Osteoblast (primary cell): ENCODE measurements at regions not wholly inside any gene's neighbourhood (a gene's known extent, or its start where the extent isn't known, plus 50 kb on each side); places are given as distances from the start of the nearest gene placed in this dataset.

Source experiments
- DNase-seq: peaks from one replicate; pipeline ENCODE4 v3.0.0; 2011; ENCODE audit warnings: low spot score, mixed read lengths; ENCODE audit not compliant: insufficient read length; ENCODE audit errors: missing footprints
- H2AFZ ChIP-seq: 2 replicates; pipeline ENCODE4 v1.6.0; 2011; ENCODE audit warnings: mild to moderate bottlenecking, low read length
- H3K27ac ChIP-seq: 2 replicates; pipeline ENCODE4 v1.5.1; 2011; ENCODE audit warnings: mild to moderate bottlenecking, low read depth, low read length, moderate library complexity
- H3K27me3 ChIP-seq: 2 replicates; pipeline ENCODE4 v1.6.0; 2012; ENCODE audit warnings: mild to moderate bottlenecking, control low read depth, inconsistent platforms, low read length, moderate library complexity; ENCODE audit not compliant: insufficient read depth
- H3K36me3 ChIP-seq: 2 replicates; pipeline ENCODE4 v1.5.1; 2011; ENCODE audit warnings: mild to moderate bottlenecking, low read length, control low read depth, moderate library complexity; ENCODE audit not compliant: insufficient read depth
- H3K4me1 ChIP-seq: 2 replicates; pipeline ENCODE4 v1.5.1; 2011; ENCODE audit warnings: mild to moderate bottlenecking, low read length, control low read depth, moderate library complexity; ENCODE audit not compliant: insufficient read depth
- H3K4me2 ChIP-seq: 2 replicates; pipeline ENCODE4 v1.6.0; 2011; ENCODE audit warnings: mild to moderate bottlenecking, low read length; ENCODE audit not compliant: insufficient read depth
- H3K4me3 ChIP-seq: fragments of 200-600 bp; sonication (generic); 3 replicates; pipeline ENCODE4 v1.5.1; 2012; ENCODE audit warnings: mild to moderate bottlenecking, low read length, inconsistent platforms; ENCODE audit not compliant: insufficient read depth
- H3K79me2 ChIP-seq: 2 replicates; pipeline ENCODE4 v1.6.0; 2012; ENCODE audit warnings: mild to moderate bottlenecking, low read length, control low read depth, inconsistent platforms; ENCODE audit not compliant: insufficient read depth
- H3K9me3 ChIP-seq: 2 replicates; pipeline ENCODE4 v1.5.1; 2011; ENCODE audit warnings: low read depth, low read length, control low read depth
- H4K20me1 ChIP-seq: 2 replicates; pipeline ENCODE4 v1.6.0; 2012; ENCODE audit warnings: mild to moderate bottlenecking, low read length, control low read depth; ENCODE audit not compliant: insufficient read depth
- CTCF ChIP-seq: IDR thresholded peaks from 2 replicates; pipeline ENCODE4 v1.5.1; 2011; ENCODE audit warnings: mild to moderate bottlenecking, low read depth, low read length, moderate library complexity; ENCODE audit errors: extremely low read depth

- H3K4me2 ChIP-seq, result no peak overlapping the region
- no peaks in the 10 kb centered on the region for H3K4me1 ChIP-seq
- H3K79me2 ChIP-seq, result no peaks in the 10 kb centered on the region
- H3K36me3 ChIP-seq, result no peaks in the 10 kb centered on the region
- H2AFZ ChIP-seq, result peak overlapping the region; percentile 30
- H4K20me1 ChIP-seq, result no peaks in the 10 kb centered on the region
- DNase-seq, result no peak
- no peaks in the 10 kb centered on the region for H3K27me3 ChIP-seq
- H3K4me3 ChIP-seq, result no peak overlapping the region
- no peak overlapping the region for H3K27ac ChIP-seq
- no peak for TF ChIP-seq CTCF
- no peaks in the 10 kb centered on the region for H3K9me3 ChIP-seq
Observed at GRCh38 chr2:161085149-161085548, 75.1 kb upstream of the TANK start.

GRCh38 chr2:161088658-161089350 lies 71.4 kb upstream of the TANK start:
- no peak for DNase-seq
- no peaks in the 10 kb centered on the region for H3K79me2 ChIP-seq
- no peaks in the 10 kb centered on the region for H3K36me3 ChIP-seq
- H3K4me1 ChIP-seq, result no peaks in the 10 kb centered on the region
- no peak overlapping the region for H3K4me3 ChIP-seq
- no peak overlapping the region for H3K27ac ChIP-seq
- H3K4me2 ChIP-seq, result no peak overlapping the region
- H2AFZ ChIP-seq, result no peak overlapping the region
- H3K27me3 ChIP-seq, result no peaks in the 10 kb centered on the region
- no peak for TF ChIP-seq CTCF
- no peaks in the 10 kb centered on the region for H3K9me3 ChIP-seq
- H4K20me1 ChIP-seq, result no peaks in the 10 kb centered on the region

- H3K4me2 ChIP-seq, result no peak overlapping the region
- no peak overlapping the region for H2AFZ ChIP-seq
Observed at GRCh38 chr2:161090411-161090810, 69.8 kb upstream of the TANK start.

GRCh38 chr2:161095314-161095713 lies 64.9 kb upstream of the TANK start:
- Histone ChIP-seq H3K4me3 (no peak overlapping the region), H3K9me3 (no peaks in the 10 kb centered on the region), H3K79me2 (no peaks in the 10 kb centered on the region), H4K20me1 (no peaks in the 10 kb centered on the region), H3K4me1 (no peaks in the 10 kb centered on the region), H3K27ac (no peak overlapping the region), H3K36me3 (no peaks in the 10 kb centered on the region), H2AFZ (peak overlapping the region; percentile 33), H3K4me2 (no peak overlapping the region), H3K27me3 (no peaks in the 10 kb centered on the region)
- no peak for TF ChIP-seq CTCF
- DNase-seq, result no peak

More at GRCh38 chr2:161090411-161090810, 69.8 kb upstream of the TANK start:
- TF ChIP-seq CTCF, result no peak
- Histone ChIP-seq H3K27ac (no peak overlapping the region), H3K79me2 (no peaks in the 10 kb centered on the region), H3K4me1 (no peaks in the 10 kb centered on the region), H4K20me1 (no peaks in the 10 kb centered on the region), H3K27me3 (no peaks in the 10 kb centered on the region), H3K9me3 (no peaks in the 10 kb centered on the region), H3K4me3 (no peak overlapping the region), H3K36me3 (no peaks in the 10 kb centered on the region)
- no peak for DNase-seq
